ENCODE measurements at regions not wholly inside any gene's neighbourhood (a gene's known extent, or its start where the extent isn't known, plus 50 kb on each side); places are given as distances from the start of the nearest gene placed in this dataset.

- TF ChIP-seq CTCF (IDR thresholded peaks at IDR 0.05) (no peak), EP300 (IDR thresholded peaks at IDR 0.05) (no peak), POLR2AphosphoS5 (IDR thresholded peaks at IDR 0.05) (no peak)
Observed at GRCh38 chr7:106802589-106802988, 62.5 kb upstream of the PIK3CG start.

Measured in suprapubic skin (tissue), 4 donors.